Suprapubic skin (tissue), 4 donors: ENCODE measurements at regions not wholly inside any gene's neighbourhood (a gene's known extent, or its start where the extent isn't known, plus 50 kb on each side); places are given as distances from the start of the nearest gene placed in this dataset.

Experiments
- CTCF ChIP-seq, 2 donors: fragments of 200-600 bp in 1 of 2; fragments of 450-650 bp in 1 of 2; sonication (generic) in 1 of 2; IDR thresholded peaks; one replicate each; pipeline ENCODE4 v1.5.1; 2016 to 2019; ENCODE audit warnings: antibody characterized with exemption in 2 of 2, mild to moderate bottlenecking in 1 of 2, moderate library complexity in 1 of 2
- EP300 ChIP-seq: sonication (generic); formaldehyde crosslinking; IDR thresholded peaks from one replicate; pipeline ENCODE4 v1.6.1; 2017; ENCODE audit warnings: antibody characterized with exemption
- POLR2A ChIP-seq, 2 donors: fragments of 450-650 bp; IDR thresholded peaks; one replicate each; pipeline ENCODE4 v1.6.1; 2017; ENCODE audit warnings: antibody characterized with exemption in 2 of 2, mild to moderate bottlenecking in 2 of 2, moderate library complexity in 2 of 2
- POLR2AphosphoS5 ChIP-seq, 3 donors: sonication (generic); formaldehyde crosslinking; IDR thresholded peaks; one replicate each; pipeline ENCODE4 v1.6.1; 2017; ENCODE audit warnings: antibody characterized with exemption in 3 of 3

DNA sequence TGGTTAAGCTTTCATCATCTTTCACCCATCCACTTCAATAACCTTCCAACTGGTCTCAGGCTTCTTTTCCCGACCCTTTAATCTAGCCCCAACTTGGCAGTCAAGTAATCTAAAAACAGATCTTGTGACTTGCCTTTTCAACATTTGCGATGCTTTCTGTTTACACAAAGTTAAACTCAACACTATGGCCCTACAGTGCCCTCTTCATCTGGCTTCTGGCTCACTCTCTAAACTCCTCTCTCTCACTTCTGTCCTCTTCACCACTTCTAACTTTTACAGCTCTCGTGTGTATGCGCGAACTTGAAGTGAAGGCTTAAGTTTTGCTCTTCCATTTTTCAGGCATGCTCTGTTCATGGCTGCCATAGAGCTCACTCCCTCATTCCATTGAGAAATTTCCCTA lies 1122.3 kb upstream of the ADGRL2 start:
- no peak for TF ChIP-seq CTCF (IDR thresholded peaks at IDR 0.05)
- TF ChIP-seq POLR2A (IDR thresholded peaks at IDR 0.05), result no peak
- no peak for TF ChIP-seq EP300
- no peak for TF ChIP-seq POLR2AphosphoS5 (IDR thresholded peaks at IDR 0.05)
